ENCODE measurements at regions not wholly inside any gene's neighbourhood (a gene's known extent, or its start where the extent isn't known, plus 50 kb on each side); places are given as distances from the start of the nearest gene placed in this dataset.

DNA sequence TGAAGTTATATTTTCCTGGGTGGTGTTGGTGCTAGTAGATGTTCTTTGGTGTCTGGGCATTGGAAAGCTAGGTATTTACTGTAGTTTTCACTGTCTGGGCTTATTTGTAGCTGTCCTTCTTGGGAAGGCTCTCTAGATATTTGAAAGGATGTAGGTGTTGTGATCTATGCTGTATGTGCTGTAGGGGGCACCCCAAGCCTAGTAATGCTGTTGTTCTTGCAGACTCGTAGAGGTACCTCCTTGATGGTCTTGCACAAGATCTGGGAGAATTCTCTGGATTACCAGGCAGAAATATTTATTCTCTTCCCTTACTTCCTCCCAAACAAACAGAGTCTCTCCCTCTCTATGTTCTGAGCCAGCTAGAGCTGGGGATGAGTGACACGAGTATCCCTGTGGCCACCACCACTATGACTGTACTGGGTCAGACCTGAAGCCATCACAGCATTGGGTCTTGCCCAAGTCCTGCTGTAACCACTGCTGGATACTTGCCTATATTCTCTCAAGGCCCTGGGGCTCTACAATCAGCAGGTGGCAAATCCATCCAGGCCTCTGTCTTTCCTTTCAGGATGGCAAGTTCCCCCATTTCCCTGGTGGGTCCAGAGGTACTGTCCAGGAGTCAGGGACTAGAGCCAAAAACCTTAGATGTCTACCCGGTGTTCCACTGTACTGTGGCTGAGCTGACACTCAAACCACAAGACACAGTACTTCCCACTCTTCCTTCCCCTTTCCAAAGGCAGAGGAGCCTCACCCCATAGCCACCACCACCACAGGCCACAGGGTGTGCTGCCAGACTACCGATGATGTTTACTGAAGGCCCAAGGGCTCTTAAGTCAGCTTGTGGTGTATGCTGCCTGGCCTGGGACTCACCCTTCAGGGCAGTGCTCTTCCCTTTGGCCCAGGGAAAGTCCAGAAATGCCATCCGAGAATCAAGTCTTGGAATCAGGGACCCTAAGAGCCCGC is 195.2 kb upstream of the DPPA4 start:
- H3K36me3 Mint-ChIP-seq (ENCODE audit: unreplicated experiment): no peaks in the 10 kb centered on the region
- no peaks in the 10 kb centered on the region for H3K4me1 Mint-ChIP-seq (ENCODE audit: low read depth, unreplicated experiment)
- H3K4me3 Mint-ChIP-seq (ENCODE audit: unreplicated experiment): no peak overlapping the region
- H3K27ac Mint-ChIP-seq (ENCODE audit: unreplicated experiment): no peak overlapping the region
- DNase-seq: peak; percentile 56
- no peaks in the 10 kb centered on the region for H3K27me3 Mint-ChIP-seq (ENCODE audit: unreplicated experiment)
- H3K9me3 Mint-ChIP-seq (ENCODE audit: unreplicated experiment): peaks cover 2% of the 10 kb centered on the region
- TF ChIP-seq, protein P1, sequence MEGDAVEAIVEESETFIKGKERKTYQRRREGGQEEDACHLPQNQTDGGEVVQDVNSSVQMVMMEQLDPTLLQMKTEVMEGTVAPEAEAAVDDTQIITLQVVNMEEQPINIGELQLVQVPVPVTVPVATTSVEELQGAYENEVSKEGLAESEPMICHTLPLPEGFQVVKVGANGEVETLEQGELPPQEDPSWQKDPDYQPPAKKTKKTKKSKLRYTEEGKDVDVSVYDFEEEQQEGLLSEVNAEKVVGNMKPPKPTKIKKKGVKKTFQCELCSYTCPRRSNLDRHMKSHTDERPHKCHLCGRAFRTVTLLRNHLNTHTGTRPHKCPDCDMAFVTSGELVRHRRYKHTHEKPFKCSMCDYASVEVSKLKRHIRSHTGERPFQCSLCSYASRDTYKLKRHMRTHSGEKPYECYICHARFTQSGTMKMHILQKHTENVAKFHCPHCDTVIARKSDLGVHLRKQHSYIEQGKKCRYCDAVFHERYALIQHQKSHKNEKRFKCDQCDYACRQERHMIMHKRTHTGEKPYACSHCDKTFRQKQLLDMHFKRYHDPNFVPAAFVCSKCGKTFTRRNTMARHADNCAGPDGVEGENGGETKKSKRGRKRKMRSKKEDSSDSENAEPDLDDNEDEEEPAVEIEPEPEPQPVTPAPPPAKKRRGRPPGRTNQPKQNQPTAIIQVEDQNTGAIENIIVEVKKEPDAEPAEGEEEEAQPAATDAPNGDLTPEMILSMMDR (IDR thresholded peaks at IDR 0.05; ENCODE audit: partially characterized antibody, unreplicated experiment): no peak

DNA sequence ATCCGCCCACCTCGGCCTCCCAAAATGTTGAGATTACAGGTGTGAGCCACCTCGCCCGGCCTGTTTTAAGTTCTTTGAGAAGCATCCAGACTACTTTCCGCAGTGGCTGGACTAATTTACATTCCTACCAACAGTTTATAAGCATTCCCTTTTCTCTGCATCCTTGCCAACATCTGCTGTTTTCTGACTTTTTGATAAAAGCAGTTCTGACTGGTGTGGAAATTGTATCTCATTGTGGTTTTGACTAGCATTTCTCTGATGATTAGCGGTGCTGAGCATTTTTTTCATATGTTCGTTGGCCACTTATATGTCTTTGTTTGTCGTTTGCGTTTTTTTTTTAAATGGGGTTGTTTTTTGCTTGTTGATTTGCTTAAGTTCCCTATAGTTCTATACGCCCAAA is 208.4 kb upstream of the DPPA4 start:
- H3K4me1 Mint-ChIP-seq (ENCODE audit: low read depth, unreplicated experiment): no peaks in the 10 kb centered on the region

DNA sequence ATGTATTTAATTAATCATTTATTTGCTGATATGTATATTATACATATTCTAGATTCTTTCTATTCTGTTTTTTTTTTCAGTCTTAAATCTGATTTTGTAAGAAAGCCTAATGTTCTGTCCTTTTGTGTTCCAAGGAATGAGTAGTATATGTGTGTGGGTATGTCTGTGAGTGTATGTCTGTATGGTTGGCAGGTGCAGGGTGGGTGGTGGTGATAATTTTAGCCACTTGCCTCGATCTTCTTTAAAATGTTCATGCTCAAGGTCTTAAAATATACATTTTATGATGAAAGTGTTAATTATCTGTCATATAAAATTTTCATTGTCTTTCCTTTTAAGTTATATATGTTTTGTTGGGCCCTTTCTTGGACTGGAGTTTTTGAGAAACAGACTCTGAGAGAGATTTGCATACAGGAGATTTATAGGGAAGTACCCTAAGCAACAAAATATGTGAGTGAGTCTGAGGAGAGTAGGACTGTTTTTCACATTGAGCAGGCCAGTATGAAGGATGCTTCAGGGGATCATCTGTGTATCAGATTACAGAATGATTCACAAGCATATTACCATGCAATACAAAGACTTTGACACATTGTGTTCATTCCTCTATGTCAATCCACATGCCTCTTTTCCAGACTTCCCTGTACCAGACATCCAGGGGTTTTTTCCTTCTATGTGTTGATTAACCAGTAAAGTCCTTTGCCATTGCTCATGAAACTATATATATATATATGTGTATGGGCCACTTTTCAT is 211.0 kb upstream of the DPPA4 start:
- Mint-ChIP-seq H3K4me1 (ENCODE audit: low read depth, unreplicated experiment) (no peaks in the 10 kb centered on the region), H3K9me3 (ENCODE audit: unreplicated experiment) (no peaks in the 10 kb centered on the region), H3K27ac (ENCODE audit: unreplicated experiment) (no peak overlapping the region), H3K36me3 (ENCODE audit: unreplicated experiment) (no peaks in the 10 kb centered on the region), H3K4me3 (ENCODE audit: unreplicated experiment) (no peak overlapping the region), H3K27me3 (ENCODE audit: unreplicated experiment) (no peaks in the 10 kb centered on the region)
- TF ChIP-seq, protein P1 (IDR thresholded peaks at IDR 0.05; ENCODE audit: partially characterized antibody, unreplicated experiment): no peak
- DNase-seq: no peak

More for the DNA sequence above, 208.4 kb upstream of the DPPA4 start:
- H3K9me3 Mint-ChIP-seq (ENCODE audit: unreplicated experiment): no peaks in the 10 kb centered on the region
- TF ChIP-seq, protein P1 (IDR thresholded peaks at IDR 0.05; ENCODE audit: partially characterized antibody, unreplicated experiment): no peak
- H3K27ac Mint-ChIP-seq (ENCODE audit: unreplicated experiment): no peak overlapping the region
- H3K4me3 Mint-ChIP-seq (ENCODE audit: unreplicated experiment): no peak overlapping the region
- no peaks in the 10 kb centered on the region for H3K27me3 Mint-ChIP-seq (ENCODE audit: unreplicated experiment)
- H3K36me3 Mint-ChIP-seq (ENCODE audit: unreplicated experiment): no peaks in the 10 kb centered on the region
- DNase-seq: no peak

DNA sequence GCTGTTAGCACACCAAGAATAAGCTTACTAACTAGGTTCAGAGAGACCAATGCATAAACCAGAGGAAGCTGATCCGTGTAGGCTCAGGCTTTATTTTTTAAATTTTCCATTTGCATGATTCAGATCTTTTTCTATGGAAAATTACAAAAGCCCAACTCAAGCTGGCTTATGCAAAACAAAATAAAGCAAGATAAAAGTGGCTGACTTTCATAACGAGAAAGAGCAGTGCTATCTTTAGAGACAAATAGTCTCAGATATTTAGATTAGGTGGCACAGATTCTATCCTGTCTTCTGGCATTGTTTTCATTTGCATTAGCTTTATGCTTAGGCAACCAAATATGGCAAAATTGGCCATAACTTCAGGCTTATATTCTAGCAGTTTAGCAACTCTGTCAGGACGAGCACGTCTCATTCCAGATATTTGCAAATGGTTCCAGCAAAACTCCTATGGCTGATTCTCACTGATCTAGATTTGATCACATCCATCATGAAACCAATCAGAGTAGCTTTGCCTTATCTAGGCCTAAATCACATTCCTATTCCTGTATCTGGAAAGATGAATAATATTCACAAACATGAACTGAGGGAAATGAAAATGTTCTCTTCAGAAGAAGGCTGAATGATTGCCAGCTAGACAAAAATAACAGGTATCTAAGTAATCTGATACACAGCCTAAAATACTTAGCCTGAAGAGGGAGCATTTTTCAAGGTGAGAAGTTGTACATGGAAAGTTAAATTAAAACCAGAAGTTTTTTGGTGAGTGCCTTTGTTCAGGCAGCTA is 216.4 kb upstream of the DPPA4 start:
- no peaks in the 10 kb centered on the region for H3K9me3 Mint-ChIP-seq (ENCODE audit: unreplicated experiment)
- DNase-seq: no peak
- H3K36me3 Mint-ChIP-seq (ENCODE audit: unreplicated experiment): no peaks in the 10 kb centered on the region
- TF ChIP-seq, protein P1 (IDR thresholded peaks at IDR 0.05; ENCODE audit: partially characterized antibody, unreplicated experiment): no peak
- peaks cover 2% of the 10 kb centered on the region for H3K27me3 Mint-ChIP-seq (ENCODE audit: unreplicated experiment)
- H3K4me3 Mint-ChIP-seq (ENCODE audit: unreplicated experiment): no peak overlapping the region
- no peak overlapping the region for H3K27ac Mint-ChIP-seq (ENCODE audit: unreplicated experiment)
- H3K4me1 Mint-ChIP-seq (ENCODE audit: low read depth, unreplicated experiment): no peaks in the 10 kb centered on the region
